Neural cell (in vitro differentiated cells): ENCODE measurements at regions not wholly inside any gene's neighbourhood (a gene's known extent, or its start where the extent isn't known, plus 50 kb on each side); places are given as distances from the start of the nearest gene placed in this dataset.

ENCODE experiments used
- H2AFZ ChIP-seq: fragments of 200-600, 300-800 bp; sonication (generic), shearing (Covaris generic); 2 replicates; pipeline ENCODE4 v1.6.0; 2014; ENCODE audit warnings: low read depth, mild to moderate bottlenecking, antibody characterized with exemption, low read length, moderate library complexity
- H3F3A ChIP-seq: fragments of 200-600 bp; shearing (Covaris generic); 2 replicates; pipeline ENCODE4 v1.6.1; 2016; ENCODE audit warnings: mild to moderate bottlenecking, moderate library complexity, mixed read lengths, antibody characterized with exemption, low read length; ENCODE audit not compliant: insufficient read depth, poor library complexity, severe bottlenecking
- H3K27ac ChIP-seq: fragments of 200-600, 300-800 bp; sonication (generic), shearing (Covaris generic); 2 replicates; pipeline ENCODE4 v1.5.1; 2014; ENCODE audit warnings: mild to moderate bottlenecking, low read length, moderate library complexity
- H3K27me3 ChIP-seq: fragments of 300-800, 200-600 bp; sonication (generic), shearing (Covaris generic); 2 replicates; pipeline ENCODE4 v1.6.0; 2014; ENCODE audit warnings: mild to moderate bottlenecking, low read depth, low read length, moderate library complexity; ENCODE audit not compliant: insufficient read depth
- H3K36me3 ChIP-seq: fragments of 300-800, 200-600 bp; sonication (generic), shearing (Covaris generic); 2 replicates; pipeline ENCODE4 v1.5.1; 2014; ENCODE audit warnings: mild to moderate bottlenecking, antibody characterized with exemption, low read length, moderate library complexity; ENCODE audit not compliant: insufficient read depth
- H3K4me2 ChIP-seq: fragments of 300-800, 200-600 bp; sonication (generic), shearing (Covaris generic); 2 replicates; pipeline ENCODE4 v1.6.0; 2014; ENCODE audit warnings: mild to moderate bottlenecking, low read length
- H3K4me3 ChIP-seq: fragments of 300-800, 200-600 bp; sonication (generic), shearing (Covaris generic); 2 replicates; pipeline ENCODE4 v1.5.1; 2014; ENCODE audit warnings: mild to moderate bottlenecking, low read length, moderate library complexity
- H3K79me2 ChIP-seq: fragments of 200-600 bp; shearing (Covaris generic); replicated peaks from 2 replicates; pipeline ENCODE4 v1.6.0; 2014; ENCODE audit warnings: mild to moderate bottlenecking, low read length, moderate library complexity; ENCODE audit not compliant: insufficient read depth
- H3K9ac ChIP-seq: fragments of 300-800, 200-600 bp; sonication (generic), shearing (Covaris generic); 2 replicates; pipeline ENCODE4 v1.6.1; 2016; ENCODE audit warnings: mild to moderate bottlenecking, low read length, mixed read lengths
- H3K9me2 ChIP-seq: fragments of 200-600 bp; shearing (Covaris generic); 2 replicates; pipeline ENCODE4 v1.6.1; 2016; ENCODE audit warnings: mild to moderate bottlenecking, low read length, mixed read lengths; ENCODE audit not compliant: insufficient read depth
- H3K9me3 ChIP-seq: fragments of 200-600, 300-800 bp; sonication (generic), shearing (Covaris generic); 2 replicates; pipeline ENCODE4 v1.6.1; 2016; ENCODE audit warnings: mild to moderate bottlenecking, mixed run types, low read length, moderate library complexity, mixed read lengths
- H4K20me1 ChIP-seq: fragments of 200-600 bp; shearing (Covaris generic); 2 replicates; pipeline ENCODE4 v1.6.1; 2016; ENCODE audit warnings: mild to moderate bottlenecking, mixed run types; ENCODE audit not compliant: insufficient read depth
- CTCF ChIP-seq: fragments of 450-650 bp; IDR thresholded peaks from 2 replicates; pipeline ENCODE4 v1.5.1; 2014; ENCODE audit warnings: antibody characterized with exemption, mild to moderate bottlenecking, moderate library complexity; ENCODE audit not compliant: poor library complexity, severe bottlenecking
- EP300 ChIP-seq: fragments of 450-650 bp; conservative IDR thresholded peaks from 2 replicates; pipeline ENCODE4 v1.6.1; 2014; ENCODE audit warnings: antibody characterized with exemption, mild to moderate bottlenecking, moderate library complexity; ENCODE audit not compliant: poor library complexity, severe bottlenecking
- EZH2 ChIP-seq: fragments of 200-600, 300-800 bp; shearing (Covaris generic), sonication (generic); IDR thresholded peaks from 2 replicates; pipeline ENCODE4 v1.6.1; 2014; ENCODE audit warnings: antibody characterized with exemption, low read length, borderline replicate concordance, mild to moderate bottlenecking; ENCODE audit not compliant: insufficient read depth, poor library complexity, severe bottlenecking
- MXI1 ChIP-seq: fragments of 450-650 bp; conservative IDR thresholded peaks from 2 replicates; pipeline ENCODE4 v1.6.1; 2014; ENCODE audit warnings: antibody characterized with exemption, mild to moderate bottlenecking; ENCODE audit not compliant: poor library complexity, severe bottlenecking
- POLR2AphosphoS5 ChIP-seq: IDR thresholded peaks from 2 replicates; pipeline ENCODE4 v1.6.1; 2012
- REST ChIP-seq: IDR thresholded peaks from 2 replicates; pipeline ENCODE4 v1.6.1; 2012; ENCODE audit warnings: borderline replicate concordance
- SMC3 ChIP-seq: fragments of 450-650 bp; conservative IDR thresholded peaks from 2 replicates; pipeline ENCODE4 v1.6.1; 2014; ENCODE audit warnings: antibody characterized with exemption, mild to moderate bottlenecking, moderate library complexity; ENCODE audit not compliant: poor library complexity
- TAF1 ChIP-seq: IDR thresholded peaks from 2 replicates; pipeline ENCODE4 v1.6.1; 2012; ENCODE audit warnings: low read depth

GRCh38 chr18:43992741-43993140, 687.9 kb upstream of the SETBP1 start:
- Histone ChIP-seq H3K9ac (no peak overlapping the region), H3K79me2 (no peaks in the 10 kb centered on the region), H4K20me1 (no peaks in the 10 kb centered on the region), H3K9me3 (no peaks in the 10 kb centered on the region), H2AFZ (no peak overlapping the region), H3K9me2 (no peaks in the 10 kb centered on the region), H3F3A (no peaks in the 10 kb centered on the region), H3K4me2 (no peak overlapping the region), H3K27me3 (no peaks in the 10 kb centered on the region), H3K36me3 (no peaks in the 10 kb centered on the region), H3K27ac (no peak overlapping the region), H3K4me3 (no peak overlapping the region)
- TF ChIP-seq EP300 = no peak
- no peak for TF ChIP-seq TAF1
- no peak for TF ChIP-seq REST
- TF ChIP-seq POLR2AphosphoS5 = no peak

- no peak overlapping the region for H2AFZ ChIP-seq
These were observed 686.3 kb upstream of the SETBP1 start for GRCh38 chr18:43994381-43994780.

GRCh38 chr18:44013871-44014270, 666.8 kb upstream of the SETBP1 start:
- no peaks in the 10 kb centered on the region for H3K9me3 ChIP-seq
- no peaks in the 10 kb centered on the region for H3F3A ChIP-seq
- no peak overlapping the region for H3K4me2 ChIP-seq

More at GRCh38 chr18:43994381-43994780, 686.3 kb upstream of the SETBP1 start:
- H3F3A ChIP-seq = no peaks in the 10 kb centered on the region
- no peaks in the 10 kb centered on the region for H3K36me3 ChIP-seq
- no peak overlapping the region for H3K9ac ChIP-seq
- H4K20me1 ChIP-seq = no peaks in the 10 kb centered on the region
- no peaks in the 10 kb centered on the region for H3K27me3 ChIP-seq
- H3K4me3 ChIP-seq = no peak overlapping the region
- peak overlapping the region; percentile 35 for H3K27ac ChIP-seq
- H3K9me3 ChIP-seq = no peaks in the 10 kb centered on the region
- H3K4me2 ChIP-seq = no peak overlapping the region
- no peak for TF ChIP-seq EZH2
- no peak for TF ChIP-seq POLR2AphosphoS5
- H3K9me2 ChIP-seq = no peaks in the 10 kb centered on the region
- no peaks in the 10 kb centered on the region for H3K79me2 ChIP-seq

More at GRCh38 chr18:44013871-44014270, 666.8 kb upstream of the SETBP1 start:
- H3K79me2 ChIP-seq = no peaks in the 10 kb centered on the region
- no peak overlapping the region for H3K9ac ChIP-seq
- H3K4me3 ChIP-seq = no peak overlapping the region
- no peaks in the 10 kb centered on the region for H3K27me3 ChIP-seq
- H3K36me3 ChIP-seq = no peaks in the 10 kb centered on the region
- H3K27ac ChIP-seq = no peak overlapping the region
- TF ChIP-seq TAF1 = no peak
- TF ChIP-seq EZH2 = no peak
- no peak for TF ChIP-seq SMC3
- no peak for TF ChIP-seq MXI1
- no peak for TF ChIP-seq CTCF
- no peaks in the 10 kb centered on the region for H3K9me2 ChIP-seq
- H2AFZ ChIP-seq = no peak overlapping the region
- no peaks in the 10 kb centered on the region for H4K20me1 ChIP-seq
